Astrocyte of the hippocampus (primary cell): ENCODE measurements at regions not wholly inside any gene's neighbourhood (a gene's known extent, or its start where the extent isn't known, plus 50 kb on each side); places are given as distances from the start of the nearest gene placed in this dataset.
A peak's percentile ranks its signal among the peaks of the same experiment; 100 is the strongest.

ENCODE experiments used
- DNase-seq: peaks from one replicate; pipeline ENCODE4 v3.0.0; 2011; ENCODE audit warnings: low read depth, low spot score

GRCh38 chr12:14148489-14149270 is 167.3 kb upstream of the GRIN2B start:
- no peak for DNase-seq

- DNase-seq: no peak
These were observed 172.4 kb upstream of the GRIN2B start for GRCh38 chr12:14153803-14154202.

GRCh38 chr12:14156606-14157005 is 175.2 kb upstream of the GRIN2B start:
- DNase-seq: no peak

- no peak for DNase-seq
These were observed 175.8 kb upstream of the GRIN2B start for GRCh38 chr12:14157088-14157747.

- no peak for DNase-seq
These were observed 182.9 kb upstream of the GRIN2B start for GRCh38 chr12:14164266-14164665.

- DNase-seq: peak; percentile 79
These were observed 185.7 kb upstream of the GRIN2B start for GRCh38 chr12:14167005-14167628.

- DNase-seq: no peak
These were observed 187.9 kb upstream of the GRIN2B start for GRCh38 chr12:14169281-14169680.

- no peak for DNase-seq
These were observed 189.7 kb upstream of the GRIN2B start for GRCh38 chr12:14171106-14171505.

- no peak for DNase-seq
These were observed 190.3 kb upstream of the ATF7IP start for GRCh38 chr12:14175206-14175605.

- peak; percentile 70 for DNase-seq
These were observed 179.9 kb upstream of the ATF7IP start for GRCh38 chr12:14185427-14186192.

GRCh38 chr12:14186193-14186502 is 179.3 kb upstream of the ATF7IP start:
- DNase-seq: no peak

GRCh38 chr12:14187002-14187401 is 178.5 kb upstream of the ATF7IP start:
- DNase-seq: no peak

GRCh38 chr12:14187966-14188365 is 177.5 kb upstream of the ATF7IP start:
- DNase-seq: no peak

GRCh38 chr12:14188744-14189143 is 176.7 kb upstream of the ATF7IP start:
- DNase-seq: no peak

GRCh38 chr12:14190694-14191093 is 174.8 kb upstream of the ATF7IP start:
- DNase-seq: no peak

- DNase-seq: no peak
These were observed 173.9 kb upstream of the ATF7IP start for GRCh38 chr12:14191612-14192011.

GRCh38 chr12:14193639-14194038 is 171.8 kb upstream of the ATF7IP start:
- DNase-seq: no peak

GRCh38 chr12:14194572-14194971 is 170.9 kb upstream of the ATF7IP start:
- no peak for DNase-seq

- DNase-seq: no peak
These were observed 165.9 kb upstream of the ATF7IP start for GRCh38 chr12:14199455-14200198.

- DNase-seq: no peak
These were observed 164.9 kb upstream of the ATF7IP start for GRCh38 chr12:14200598-14200997.

GRCh38 chr12:14201291-14201690 is 164.2 kb upstream of the ATF7IP start:
- no peak for DNase-seq
